Osteocyte (in vitro differentiated cells): ENCODE measurements at regions not wholly inside any gene's neighbourhood (a gene's known extent, or its start where the extent isn't known, plus 50 kb on each side); places are given as distances from the start of the nearest gene placed in this dataset.

Source experiments
- DNase-seq: peaks from one replicate; pipeline ENCODE4 v3.0.0; 2021; ENCODE audit warnings: mixed read lengths; ENCODE audit not compliant: unreplicated experiment; ENCODE audit errors: extremely low spot score
- H3K27ac Mint-ChIP-seq: one replicate; pipeline ENCODE4 v1.8.0; 2021; ENCODE audit warnings: mild to moderate bottlenecking, mixed read lengths; ENCODE audit not compliant: unreplicated experiment
- H3K27me3 Mint-ChIP-seq: one replicate; pipeline ENCODE4 v1.8.0; 2021; ENCODE audit warnings: mixed read lengths; ENCODE audit not compliant: unreplicated experiment
- H3K36me3 Mint-ChIP-seq: one replicate; pipeline ENCODE4 v1.8.0; 2021; ENCODE audit warnings: mixed read lengths; ENCODE audit not compliant: unreplicated experiment
- H3K4me1 Mint-ChIP-seq: one replicate; pipeline ENCODE4 v1.8.0; 2021; ENCODE audit warnings: mixed read lengths; ENCODE audit not compliant: unreplicated experiment
- H3K4me3 Mint-ChIP-seq: one replicate; pipeline ENCODE4 v1.8.0; 2021; ENCODE audit warnings: mild to moderate bottlenecking, moderate library complexity, mixed read lengths; ENCODE audit not compliant: unreplicated experiment
- H3K9me3 Mint-ChIP-seq: one replicate; pipeline ENCODE4 v1.8.0; 2021; ENCODE audit warnings: mixed read lengths; ENCODE audit not compliant: unreplicated experiment
- CTCF ChIP-seq: fragments of 200-600 bp; sonication (generic); IDR thresholded peaks from 2 replicates; pipeline ENCODE4 v1.5.0; 2021; ENCODE audit warnings: antibody characterized with exemption, mild to moderate bottlenecking, moderate library complexity

- no peak overlapping the region for H3K27ac Mint-ChIP-seq
- DNase-seq, result no peak
- H3K27me3 Mint-ChIP-seq, result peaks cover 3% of the 10 kb centered on the region
- no peaks in the 10 kb centered on the region for H3K36me3 Mint-ChIP-seq
- peaks cover 1% of the 10 kb centered on the region for H3K4me1 Mint-ChIP-seq
- no peaks in the 10 kb centered on the region for H3K9me3 Mint-ChIP-seq
- no peak for TF ChIP-seq CTCF
- H3K4me3 Mint-ChIP-seq, result no peak overlapping the region
Measured at GRCh38 chr14:104343690-104344640, 205.6 kb downstream of the KIF26A start.

DNA sequence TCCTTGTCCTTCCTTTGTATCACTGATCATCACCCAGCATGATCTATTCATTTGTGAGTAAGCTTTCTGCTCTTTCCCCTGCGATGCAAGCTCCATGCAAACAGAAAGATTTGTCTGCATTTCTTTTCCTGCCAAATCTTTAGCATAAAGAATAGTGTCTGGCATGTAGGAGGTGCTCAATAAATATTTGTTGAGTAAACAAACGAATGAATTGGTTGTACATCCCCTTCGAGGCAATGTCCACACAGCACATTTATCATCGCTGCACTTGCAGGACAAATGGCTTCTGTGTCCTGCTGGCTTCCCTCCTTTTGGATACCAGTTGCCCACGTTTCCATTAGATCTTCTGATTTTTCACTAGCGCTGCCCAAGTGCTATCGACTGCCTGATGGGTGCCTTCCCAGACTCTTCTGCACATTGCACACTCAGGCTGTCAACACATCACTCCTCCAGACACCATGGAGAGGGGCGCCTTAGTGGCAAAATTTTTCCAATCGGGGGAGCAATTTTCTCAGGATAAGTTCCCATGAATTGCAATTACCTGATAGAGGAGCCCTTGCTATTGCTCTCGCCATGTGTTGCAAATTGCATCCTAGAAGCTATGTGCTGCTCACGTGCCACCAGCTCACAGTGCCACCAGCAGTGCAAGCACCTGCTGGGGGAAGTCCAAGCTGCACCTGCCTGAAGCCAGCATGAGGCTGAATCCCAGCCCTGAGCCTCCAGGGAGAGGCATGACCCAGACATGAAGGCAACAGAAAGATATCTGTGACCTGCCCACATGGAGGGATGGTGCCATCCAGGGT, 206.6 kb downstream of the KIF26A start:
- peaks cover 3% of the 10 kb centered on the region for H3K27me3 Mint-ChIP-seq
- no peak overlapping the region for H3K27ac Mint-ChIP-seq
- H3K9me3 Mint-ChIP-seq, result no peaks in the 10 kb centered on the region
- H3K36me3 Mint-ChIP-seq, result no peaks in the 10 kb centered on the region
- peaks cover 1% of the 10 kb centered on the region for H3K4me1 Mint-ChIP-seq
- H3K4me3 Mint-ChIP-seq, result no peak overlapping the region
- no peak for TF ChIP-seq CTCF
- no peak for DNase-seq

GRCh38 chr14:104345621-104346462, 207.5 kb downstream of the KIF26A start:
- no peak overlapping the region for H3K27ac Mint-ChIP-seq
- H3K4me1 Mint-ChIP-seq, result peaks cover 1% of the 10 kb centered on the region
- no peak overlapping the region for H3K4me3 Mint-ChIP-seq
- TF ChIP-seq CTCF, result no peak
- no peaks in the 10 kb centered on the region for H3K36me3 Mint-ChIP-seq
- no peaks in the 10 kb centered on the region for H3K9me3 Mint-ChIP-seq
- no peaks in the 10 kb centered on the region for H3K27me3 Mint-ChIP-seq
- DNase-seq, result no peak

DNA sequence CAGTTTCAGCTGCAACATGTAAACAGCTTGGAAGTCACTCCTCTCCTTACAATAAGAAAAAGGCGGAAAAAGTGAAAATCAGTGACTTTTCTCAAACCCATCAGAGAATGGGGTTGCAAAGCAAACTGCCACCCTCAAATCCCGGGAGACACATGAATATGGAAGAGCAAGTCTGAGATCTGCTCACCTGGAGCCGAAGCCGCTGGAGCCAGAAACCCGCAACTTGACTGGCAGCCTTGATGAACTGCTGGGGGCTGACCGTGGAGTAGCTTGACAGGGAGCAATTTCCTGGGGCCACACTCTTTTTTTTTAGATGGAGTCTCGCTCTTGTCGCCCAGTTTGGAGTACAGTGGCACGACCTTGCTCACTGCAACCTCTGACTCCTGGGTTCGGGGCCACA, 208.2 kb downstream of the KIF26A start:
- Mint-ChIP-seq H3K36me3 (no peaks in the 10 kb centered on the region), H3K27me3 (no peaks in the 10 kb centered on the region), H3K27ac (no peak overlapping the region), H3K4me1 (peaks cover 1% of the 10 kb centered on the region), H3K9me3 (no peaks in the 10 kb centered on the region), H3K4me3 (no peak overlapping the region)
- DNase-seq, result no peak
- no peak for TF ChIP-seq CTCF
